Activated T-cell treated with anti-CD3 and anti-CD28 coated beads for 1 hour (primary cell): ENCODE measurements at regions not wholly inside any gene's neighbourhood (a gene's known extent, or its start where the extent isn't known, plus 50 kb on each side); places are given as distances from the start of the nearest gene placed in this dataset.

Experiments used
- DNase-seq: peaks from one replicate; pipeline ENCODE4 v3.0.0-alpha.2; 2020; ENCODE audit warnings: low read depth

DNA sequence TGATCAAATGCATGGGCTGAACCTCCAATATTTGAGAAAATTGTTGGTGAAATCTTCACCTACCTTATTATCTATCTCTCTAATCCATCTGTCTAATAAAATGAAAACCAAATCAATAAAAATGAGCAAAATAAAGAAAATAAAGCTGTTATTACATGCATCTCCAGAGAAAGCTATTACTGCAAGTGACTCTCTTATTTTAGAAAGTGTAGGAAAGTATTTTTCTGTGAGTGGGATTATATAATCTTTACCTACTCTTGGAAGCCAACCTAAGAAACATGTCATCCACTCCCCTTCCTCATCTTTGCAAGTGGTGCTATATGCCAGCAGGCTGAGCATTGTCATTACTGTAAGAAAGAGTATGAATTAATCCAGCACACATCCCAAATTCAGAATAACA lies 191.5 kb upstream of the RFC3 start:
- DNase-seq = no peak

GRCh38 chr13:33628662-33629061 lies 189.3 kb upstream of the RFC3 start:
- no peak for DNase-seq

DNA sequence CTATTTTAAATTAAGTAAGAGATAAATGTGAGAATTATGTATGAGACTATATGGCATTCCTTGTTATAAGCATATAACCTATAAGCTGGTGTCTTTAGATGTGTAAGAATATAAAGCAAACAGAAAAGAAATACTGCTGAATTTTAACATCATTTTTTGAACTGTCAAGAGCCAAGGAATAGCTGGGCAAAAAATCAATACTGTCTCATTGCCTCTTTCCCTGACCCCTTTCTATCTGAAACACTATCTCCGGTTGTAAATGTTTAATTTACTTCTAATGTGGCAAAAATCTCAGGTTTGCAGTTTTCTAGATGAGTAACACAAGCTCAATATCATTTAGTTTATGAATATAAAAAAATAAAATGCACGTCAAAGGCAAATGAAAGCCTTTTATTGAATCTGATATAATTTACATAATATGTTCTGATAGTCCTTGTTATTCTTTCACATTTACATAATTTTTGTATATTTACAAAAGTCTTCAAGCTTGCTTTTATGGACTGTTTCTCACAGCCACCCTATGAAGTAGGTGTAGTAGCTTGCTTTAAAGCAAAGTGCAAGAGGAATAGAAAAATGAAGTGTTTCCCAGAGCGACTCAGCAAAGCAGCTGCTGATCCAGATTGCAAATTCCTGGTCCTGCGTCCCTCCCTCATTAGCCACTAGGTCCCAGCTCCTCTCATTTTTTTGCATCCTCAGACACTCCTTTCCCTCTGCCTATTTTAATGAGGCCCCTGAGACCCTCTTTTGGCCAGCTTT lies 188.2 kb upstream of the RFC3 start:
- DNase-seq = no peak

DNA sequence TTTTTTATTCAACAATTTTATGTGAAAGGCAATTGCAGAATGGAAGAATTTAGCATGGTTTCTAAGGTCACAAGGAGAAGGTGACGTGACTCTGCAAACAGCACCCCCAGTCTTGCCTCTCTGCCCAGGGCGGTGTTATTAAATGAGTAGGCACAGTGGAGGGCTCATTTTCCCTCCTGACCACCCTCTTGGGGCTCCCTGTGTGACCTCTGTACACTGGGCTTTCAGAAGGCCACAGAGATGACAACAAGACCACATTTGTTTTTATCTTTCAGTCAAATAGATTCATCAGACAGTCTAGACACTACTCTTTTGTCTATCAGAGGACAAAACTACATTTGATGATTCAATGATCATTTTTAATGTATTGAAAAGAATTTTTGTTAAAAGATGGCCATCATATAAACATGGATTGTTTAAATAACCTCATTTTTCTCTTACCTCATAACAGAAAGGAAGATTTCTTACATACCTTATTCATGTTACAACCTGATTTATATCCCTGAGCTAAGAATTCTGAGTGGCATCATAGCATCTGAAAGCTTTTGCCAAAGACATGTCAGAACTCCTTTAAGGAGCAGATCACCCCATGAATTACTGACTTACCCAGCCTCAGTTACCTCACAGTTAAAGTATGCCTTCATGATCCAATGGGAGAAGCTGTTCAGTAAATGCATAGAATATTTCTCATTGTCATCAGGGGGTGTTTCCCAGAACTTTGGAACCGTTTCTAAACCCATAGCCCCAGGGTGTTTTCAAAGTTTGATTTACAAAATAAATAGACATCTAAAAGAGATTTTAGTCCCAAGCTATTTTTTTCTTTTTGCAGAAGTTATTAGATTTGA lies 184.0 kb upstream of the RFC3 start:
- no peak for DNase-seq

DNA sequence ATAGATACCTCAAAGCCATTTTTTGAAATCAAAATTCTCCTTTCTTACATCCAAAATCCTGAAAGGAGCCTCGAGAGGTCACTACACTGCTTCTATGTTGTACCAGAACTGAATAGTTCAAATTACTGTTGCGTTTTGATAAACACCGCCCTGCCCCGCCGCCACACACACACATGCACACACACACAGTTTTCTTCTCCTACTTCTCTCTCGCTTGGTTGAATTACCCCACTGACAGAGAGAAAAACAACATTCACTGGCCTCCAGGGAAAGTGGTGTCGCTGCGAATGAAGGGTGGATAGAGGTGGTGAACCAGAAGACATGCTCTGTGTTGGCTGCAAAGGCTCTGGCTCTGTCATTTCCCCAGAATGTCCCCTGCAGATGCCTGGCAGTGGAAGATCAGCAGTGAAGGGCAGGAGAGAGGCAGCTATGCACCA lies 183.4 kb upstream of the RFC3 start:
- no peak for DNase-seq

- no peak for DNase-seq
Observed at GRCh38 chr13:33636243-33636642, 181.7 kb upstream of the RFC3 start.

DNA sequence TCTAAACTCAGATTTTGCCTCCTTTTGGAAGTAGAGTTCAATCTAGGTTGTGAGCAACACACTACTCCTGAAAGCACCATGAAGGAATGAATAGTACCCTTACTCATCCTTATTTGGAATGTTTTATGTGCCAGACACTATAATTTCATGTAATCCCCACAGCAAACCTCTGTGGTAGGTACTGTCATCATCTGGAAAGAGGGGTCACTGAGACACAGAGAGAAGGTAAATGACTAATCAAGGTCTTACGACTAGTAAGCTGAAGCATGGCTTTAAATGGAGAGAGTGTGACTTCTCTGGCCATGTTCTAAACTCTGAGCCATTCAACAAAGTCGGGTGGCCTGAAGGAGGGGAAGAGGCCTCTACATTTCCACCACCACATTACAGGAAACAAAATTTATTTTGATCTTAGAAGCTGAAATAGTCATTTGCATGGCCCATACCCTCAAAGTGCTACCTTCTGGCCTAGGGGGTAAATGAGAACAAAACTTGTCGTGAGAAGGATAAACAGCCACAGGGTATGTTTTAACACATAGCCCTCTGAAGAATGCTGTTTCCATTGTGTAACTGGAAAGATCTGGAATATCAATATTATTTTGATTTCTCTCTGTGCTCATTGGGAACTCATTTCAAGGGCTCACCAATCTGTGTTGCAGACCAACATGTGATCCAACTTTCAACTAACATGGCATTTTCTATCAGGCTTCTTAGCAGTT lies 180.8 kb upstream of the RFC3 start:
- DNase-seq = no peak

- DNase-seq = no peak
Observed at GRCh38 chr13:33637978-33638743, 179.8 kb upstream of the RFC3 start.

- no peak for DNase-seq
Observed at GRCh38 chr13:33639158-33639557, 178.8 kb upstream of the RFC3 start.

DNA sequence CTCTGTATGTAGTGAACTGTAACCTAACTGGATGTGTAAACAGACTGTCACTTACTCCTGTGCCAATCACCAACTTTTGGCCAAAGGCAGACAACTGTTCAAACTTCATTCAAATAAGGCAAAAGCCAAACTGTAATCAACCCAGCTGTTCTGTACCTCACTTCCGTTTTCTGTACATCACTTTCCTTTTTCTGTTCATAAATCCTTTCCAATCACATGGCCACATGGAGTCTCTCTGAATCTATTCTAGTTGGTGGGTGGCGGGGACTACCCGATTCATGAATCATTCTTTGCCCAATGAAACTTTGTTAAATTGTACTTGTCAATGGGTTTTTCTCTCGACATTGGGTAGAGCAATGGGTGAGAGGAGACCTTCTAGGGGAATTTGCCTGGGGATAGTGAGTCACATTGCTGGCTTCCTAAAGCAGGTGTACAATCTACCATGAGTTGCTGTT lies 178.3 kb upstream of the RFC3 start:
- no peak for DNase-seq

- DNase-seq = no peak
Observed at GRCh38 chr13:33640832-33641231, 177.1 kb upstream of the RFC3 start.

- DNase-seq = no peak
Observed at GRCh38 chr13:33642374-33643065, 175.4 kb upstream of the RFC3 start.

DNA sequence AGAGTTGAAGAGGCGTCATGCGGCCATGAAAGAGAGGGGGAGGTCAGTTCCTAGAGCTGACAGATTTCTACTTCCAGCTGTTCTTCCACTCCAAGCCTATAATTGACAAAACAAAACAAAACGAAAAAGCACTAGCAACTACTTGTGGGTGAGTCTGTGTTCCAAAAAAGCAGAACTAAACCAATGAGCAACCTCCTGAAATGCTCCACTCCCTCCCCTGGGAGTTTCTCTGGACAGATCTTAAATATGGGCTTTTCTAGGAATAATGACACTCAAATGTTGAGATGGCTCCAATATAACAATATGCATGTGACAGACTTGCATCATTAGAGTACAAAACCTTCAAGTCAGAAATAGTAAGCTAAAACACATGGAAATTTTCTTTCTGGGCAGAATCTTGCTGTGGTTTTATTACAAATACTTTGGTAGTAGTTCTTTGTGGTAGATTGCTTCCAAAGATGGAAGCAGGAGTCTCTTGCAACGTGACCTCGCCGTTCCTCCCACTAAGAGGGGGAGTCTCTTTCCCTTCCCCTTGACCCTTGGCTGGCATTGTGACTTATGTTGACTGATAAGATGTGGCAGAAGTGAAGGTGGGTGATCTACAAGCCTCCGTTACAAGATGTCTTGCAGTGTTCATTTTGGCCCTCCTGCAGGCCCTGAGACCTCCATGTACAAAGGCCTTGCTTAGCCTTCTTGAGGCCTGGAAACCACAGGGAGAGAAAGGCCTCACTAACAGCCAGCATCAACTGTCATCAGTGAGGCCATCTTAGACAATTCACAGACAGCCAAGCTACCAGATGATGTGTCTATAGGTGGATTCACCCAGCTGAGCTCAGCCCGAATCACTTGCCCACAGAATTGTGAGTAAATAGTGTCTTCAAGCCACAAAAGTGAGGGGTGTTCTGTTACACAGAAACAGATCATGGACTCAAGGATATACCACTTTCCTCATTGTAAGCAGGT lies 173.1 kb upstream of the RFC3 start:
- DNase-seq = no peak

DNA sequence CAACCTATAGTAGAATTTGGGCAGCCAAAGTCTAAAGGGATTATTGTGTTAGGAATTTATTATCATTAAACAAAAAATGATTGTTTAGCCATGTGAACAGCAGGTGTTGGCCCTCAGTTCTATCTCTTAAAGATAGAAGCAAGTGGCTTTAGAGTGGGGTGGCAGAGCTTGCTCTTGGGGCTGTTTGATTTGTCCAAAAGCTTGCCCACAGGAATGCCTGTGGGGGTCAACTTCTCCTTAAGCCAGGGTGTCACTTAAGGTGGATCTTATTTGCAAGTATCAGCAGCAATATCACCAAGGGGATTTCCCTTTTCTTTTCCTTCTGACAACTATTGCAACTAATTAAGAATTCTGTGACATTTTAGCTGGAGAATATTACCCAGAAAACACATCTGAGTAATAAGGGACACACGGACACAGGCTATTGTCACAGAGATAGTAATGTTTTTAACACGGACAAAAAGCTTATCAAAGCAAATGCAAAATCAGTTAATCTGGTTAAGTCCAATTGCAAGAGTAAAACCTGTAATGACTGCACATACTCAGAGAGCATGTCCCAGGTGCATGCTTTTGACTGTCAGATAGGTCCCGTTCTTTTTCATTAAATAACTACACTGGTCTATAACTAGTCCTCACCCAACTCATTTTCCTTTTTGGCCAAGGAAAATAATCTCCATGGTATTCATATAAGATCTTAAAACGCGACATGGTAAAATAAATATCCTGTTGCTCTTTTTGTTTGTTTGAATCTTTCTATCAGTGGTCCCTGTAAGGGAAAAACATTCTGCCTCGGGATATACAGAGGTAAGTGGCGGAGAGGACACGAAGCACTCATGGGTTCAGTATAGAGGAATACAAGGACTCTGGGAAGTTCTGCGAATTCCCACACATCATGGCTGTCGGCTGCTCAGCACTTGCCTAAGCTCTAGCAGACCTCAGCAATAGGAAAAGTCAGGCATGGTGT lies 172.1 kb upstream of the RFC3 start:
- no peak for DNase-seq

DNA sequence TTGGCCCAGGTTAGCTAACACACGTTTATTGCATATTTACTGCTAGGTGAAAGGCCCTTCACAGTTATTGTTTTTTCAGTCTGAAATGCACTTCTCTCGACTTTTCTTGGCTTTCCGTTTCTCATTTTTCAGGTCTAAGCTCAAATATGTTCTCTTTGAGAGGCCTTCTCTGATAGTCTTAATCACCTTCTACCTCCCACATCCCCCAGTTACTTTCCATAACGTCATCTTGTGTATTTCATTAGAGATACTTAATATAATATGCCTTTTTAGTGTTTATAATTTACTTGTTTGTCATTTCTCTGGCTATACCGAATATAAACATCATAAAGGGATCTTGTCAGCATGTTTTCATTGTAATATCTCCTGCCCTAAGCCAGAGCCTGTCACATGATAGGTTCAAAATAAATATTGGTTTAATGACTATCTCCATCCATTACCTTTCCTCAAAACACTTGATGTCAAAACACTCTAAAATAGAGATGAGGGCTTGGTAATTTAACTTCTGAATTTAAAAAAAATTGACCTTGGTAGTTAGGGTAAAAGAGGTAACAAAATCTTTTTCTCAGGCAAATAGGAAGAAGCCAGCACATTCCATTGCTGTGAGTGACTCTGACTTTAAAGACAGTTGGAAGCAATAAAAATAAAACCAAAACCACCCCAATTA lies 168.6 kb upstream of the RFC3 start:
- DNase-seq = no peak

DNA sequence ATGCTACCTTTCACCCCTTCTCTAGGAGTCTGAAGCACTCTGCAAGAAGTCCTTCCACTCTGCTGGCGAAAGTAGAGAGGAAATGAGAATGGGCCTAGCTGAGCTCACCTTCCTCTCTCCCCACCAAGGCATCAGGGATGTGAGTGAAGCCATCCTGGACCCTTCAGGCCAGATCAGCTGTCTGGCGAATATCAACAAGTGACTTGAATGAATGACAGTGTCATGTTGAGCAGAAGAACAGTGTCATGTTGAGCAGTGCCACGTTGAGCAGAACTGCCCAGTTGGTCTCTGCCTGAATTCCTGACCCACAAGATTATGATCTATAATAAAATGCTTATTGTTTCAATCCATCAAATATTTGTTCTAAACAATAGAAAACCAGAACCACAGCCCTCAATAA lies 166.2 kb upstream of the RFC3 start:
- no peak for DNase-seq

GRCh38 chr13:33657274-33657673 lies 160.7 kb upstream of the RFC3 start:
- DNase-seq = no peak

- DNase-seq = no peak
Observed at GRCh38 chr13:33659466-33659865, 158.5 kb upstream of the RFC3 start.
